ENCODE measurements at regions not wholly inside any gene's neighbourhood (a gene's known extent, or its start where the extent isn't known, plus 50 kb on each side); places are given as distances from the start of the nearest gene placed in this dataset.

DNA sequence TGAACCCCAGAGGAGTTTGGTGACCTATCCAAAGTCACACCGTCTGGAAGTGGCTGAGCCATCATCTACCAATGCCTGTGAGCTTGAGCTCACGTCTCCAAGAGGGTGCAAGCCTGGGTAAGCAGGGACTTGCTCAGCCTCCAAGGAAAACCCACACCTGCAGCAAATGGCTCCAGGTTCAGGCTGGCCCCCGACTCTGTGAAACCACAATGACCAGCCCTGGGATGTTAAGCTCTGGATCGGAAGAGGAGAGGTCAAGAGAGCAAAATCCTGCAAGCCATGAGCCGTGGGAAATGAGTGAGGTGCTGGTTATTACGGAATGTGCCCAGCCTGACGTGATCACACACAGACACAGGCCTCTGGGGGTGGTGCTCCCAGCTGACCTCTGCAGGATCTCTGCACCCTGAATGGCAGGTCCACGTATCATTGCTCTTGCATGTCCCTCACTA is 94.1 kb upstream of the OTOS start:
- TF ChIP-seq POLR2A (IDR thresholded peaks at IDR 0.05; ENCODE audit: low read depth, low read length) (no peak), POLR2AphosphoS5 (IDR thresholded peaks at IDR 0.05; ENCODE audit: low read depth, low read length) (no peak), PAX5 (IDR thresholded peaks at IDR 0.05; ENCODE audit: insufficient read depth, low read length, severe bottlenecking) (no peak)
